ENCODE measurements at regions not wholly inside any gene's neighbourhood (a gene's known extent, or its start where the extent isn't known, plus 50 kb on each side); places are given as distances from the start of the nearest gene placed in this dataset.
"Not testable (repeated sequence)": the region's sequence is repeated elsewhere in the genome, so short reads cannot be mapped to it uniquely, and the experiment has no call there.

DNA sequence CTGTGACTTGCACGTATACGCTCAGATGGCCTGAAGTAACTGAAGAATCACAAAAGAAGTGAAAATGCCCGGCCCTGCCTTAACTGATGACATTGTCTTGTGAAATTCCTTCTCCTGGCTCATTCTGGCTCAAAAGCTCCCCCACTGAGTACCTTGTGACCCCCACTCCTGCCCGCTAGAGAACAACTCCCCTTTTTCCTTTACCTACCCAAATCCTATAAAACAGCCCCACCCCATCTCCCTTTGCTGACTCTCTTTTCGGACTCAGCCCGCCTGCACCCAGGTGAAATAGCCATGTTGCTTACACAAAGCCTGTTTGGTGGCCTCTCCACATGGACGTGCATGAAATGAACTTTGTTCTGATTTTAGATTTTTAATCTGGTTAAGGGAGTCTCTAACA, 81.3 kb downstream of the EBNA1BP2 start:
- TF ChIP-seq, protein P1, sequence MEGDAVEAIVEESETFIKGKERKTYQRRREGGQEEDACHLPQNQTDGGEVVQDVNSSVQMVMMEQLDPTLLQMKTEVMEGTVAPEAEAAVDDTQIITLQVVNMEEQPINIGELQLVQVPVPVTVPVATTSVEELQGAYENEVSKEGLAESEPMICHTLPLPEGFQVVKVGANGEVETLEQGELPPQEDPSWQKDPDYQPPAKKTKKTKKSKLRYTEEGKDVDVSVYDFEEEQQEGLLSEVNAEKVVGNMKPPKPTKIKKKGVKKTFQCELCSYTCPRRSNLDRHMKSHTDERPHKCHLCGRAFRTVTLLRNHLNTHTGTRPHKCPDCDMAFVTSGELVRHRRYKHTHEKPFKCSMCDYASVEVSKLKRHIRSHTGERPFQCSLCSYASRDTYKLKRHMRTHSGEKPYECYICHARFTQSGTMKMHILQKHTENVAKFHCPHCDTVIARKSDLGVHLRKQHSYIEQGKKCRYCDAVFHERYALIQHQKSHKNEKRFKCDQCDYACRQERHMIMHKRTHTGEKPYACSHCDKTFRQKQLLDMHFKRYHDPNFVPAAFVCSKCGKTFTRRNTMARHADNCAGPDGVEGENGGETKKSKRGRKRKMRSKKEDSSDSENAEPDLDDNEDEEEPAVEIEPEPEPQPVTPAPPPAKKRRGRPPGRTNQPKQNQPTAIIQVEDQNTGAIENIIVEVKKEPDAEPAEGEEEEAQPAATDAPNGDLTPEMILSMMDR (IDR thresholded peaks at IDR 0.05): not testable (repeated sequence)
- not testable (repeated sequence) for TF ChIP-seq EZH2, EZH2phosphoT487 (IDR thresholded peaks at IDR 0.05)

All from neural progenitor cell (in vitro differentiated cells).